ENCODE measurements at regions not wholly inside any gene's neighbourhood (a gene's known extent, or its start where the extent isn't known, plus 50 kb on each side); places are given as distances from the start of the nearest gene placed in this dataset.

DNA sequence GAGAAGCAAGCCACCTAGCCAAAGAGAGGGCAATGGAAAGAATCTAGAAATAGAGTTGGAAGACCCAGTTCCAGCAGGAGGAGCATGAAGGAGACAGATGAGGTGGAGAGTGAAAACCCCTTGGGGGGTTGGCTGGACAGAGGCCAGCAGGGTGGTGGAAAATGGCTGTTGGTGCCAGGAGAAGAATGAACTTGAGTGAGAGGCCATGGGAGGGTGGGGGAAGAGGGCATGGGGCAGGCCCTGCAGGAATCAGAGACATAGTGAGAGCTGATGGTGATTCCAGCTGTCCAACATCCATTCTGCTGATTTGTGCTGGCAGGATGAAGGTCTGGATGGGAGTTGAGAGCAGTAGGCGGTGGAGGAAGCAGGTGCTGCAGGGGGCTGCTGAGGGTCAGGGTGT is 108.0 kb upstream of the TNP1 start:
- no peak overlapping the region for H3K27ac ChIP-seq
- TF ChIP-seq ZFX (IDR thresholded peaks at IDR 0.05; ENCODE audit: borderline replicate concordance), result no peak
- TF ChIP-seq, protein P1, sequence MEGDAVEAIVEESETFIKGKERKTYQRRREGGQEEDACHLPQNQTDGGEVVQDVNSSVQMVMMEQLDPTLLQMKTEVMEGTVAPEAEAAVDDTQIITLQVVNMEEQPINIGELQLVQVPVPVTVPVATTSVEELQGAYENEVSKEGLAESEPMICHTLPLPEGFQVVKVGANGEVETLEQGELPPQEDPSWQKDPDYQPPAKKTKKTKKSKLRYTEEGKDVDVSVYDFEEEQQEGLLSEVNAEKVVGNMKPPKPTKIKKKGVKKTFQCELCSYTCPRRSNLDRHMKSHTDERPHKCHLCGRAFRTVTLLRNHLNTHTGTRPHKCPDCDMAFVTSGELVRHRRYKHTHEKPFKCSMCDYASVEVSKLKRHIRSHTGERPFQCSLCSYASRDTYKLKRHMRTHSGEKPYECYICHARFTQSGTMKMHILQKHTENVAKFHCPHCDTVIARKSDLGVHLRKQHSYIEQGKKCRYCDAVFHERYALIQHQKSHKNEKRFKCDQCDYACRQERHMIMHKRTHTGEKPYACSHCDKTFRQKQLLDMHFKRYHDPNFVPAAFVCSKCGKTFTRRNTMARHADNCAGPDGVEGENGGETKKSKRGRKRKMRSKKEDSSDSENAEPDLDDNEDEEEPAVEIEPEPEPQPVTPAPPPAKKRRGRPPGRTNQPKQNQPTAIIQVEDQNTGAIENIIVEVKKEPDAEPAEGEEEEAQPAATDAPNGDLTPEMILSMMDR (IDR thresholded peaks at IDR 0.05), result no peak

DNA sequence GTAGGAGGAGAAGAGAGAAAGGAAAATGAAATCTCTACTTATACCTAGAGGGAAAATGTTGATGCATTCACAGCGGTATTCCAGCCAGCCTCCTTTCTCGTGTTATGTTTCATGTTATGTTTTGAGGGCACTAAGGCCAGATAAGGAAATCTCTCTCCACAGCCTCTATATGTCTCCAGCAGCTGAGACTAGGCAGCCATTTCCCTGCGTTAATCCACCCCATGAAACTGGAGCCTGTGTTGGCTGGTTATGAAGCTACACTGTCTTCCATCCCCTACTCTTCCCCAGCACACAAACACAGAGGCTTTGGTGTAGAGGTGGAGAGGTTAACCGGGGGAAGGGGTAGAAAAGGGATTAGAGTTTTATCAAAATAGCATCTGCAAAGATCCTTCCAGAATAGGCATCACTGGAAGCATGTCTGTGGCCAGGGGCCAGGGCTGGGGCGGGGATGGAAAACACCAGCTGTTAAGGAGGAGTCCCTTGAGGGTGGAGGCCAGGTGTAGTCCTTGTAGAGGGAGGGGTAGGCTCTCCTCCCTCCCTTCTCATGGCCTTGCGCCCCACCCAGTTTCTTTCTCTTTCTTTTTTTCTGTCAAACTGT is 100.9 kb upstream of the TNP1 start:
- TF ChIP-seq, protein P1 (IDR thresholded peaks at IDR 0.05), result no peak
- no peak for TF ChIP-seq ZFX (IDR thresholded peaks at IDR 0.05; ENCODE audit: borderline replicate concordance)
- H3K27ac ChIP-seq, result no peak overlapping the region

DNA sequence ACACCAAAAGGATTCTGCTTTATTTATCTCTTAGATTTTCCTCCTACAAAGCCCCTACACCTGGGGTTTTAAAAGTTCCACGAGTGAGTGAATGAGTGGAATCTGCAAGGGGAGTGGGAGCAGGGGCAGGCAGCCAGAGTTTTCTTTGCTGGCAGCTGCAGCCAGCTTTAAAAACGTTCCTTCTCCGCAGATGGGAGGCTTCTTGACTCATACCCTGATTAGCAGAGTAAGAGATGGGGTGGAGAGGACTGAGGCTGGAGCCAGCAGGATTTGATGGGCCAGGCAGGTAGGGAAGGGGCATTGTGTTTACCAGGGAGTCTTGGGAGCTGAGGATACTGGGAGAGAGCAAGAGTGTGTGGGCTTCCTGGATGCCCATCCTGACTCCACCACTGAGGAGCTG is 99.6 kb upstream of the TNP1 start:
- no peak overlapping the region for H3K27ac ChIP-seq
- TF ChIP-seq, protein P1 (IDR thresholded peaks at IDR 0.05), result no peak
- TF ChIP-seq ZFX (IDR thresholded peaks at IDR 0.05; ENCODE audit: borderline replicate concordance), result no peak

DNA sequence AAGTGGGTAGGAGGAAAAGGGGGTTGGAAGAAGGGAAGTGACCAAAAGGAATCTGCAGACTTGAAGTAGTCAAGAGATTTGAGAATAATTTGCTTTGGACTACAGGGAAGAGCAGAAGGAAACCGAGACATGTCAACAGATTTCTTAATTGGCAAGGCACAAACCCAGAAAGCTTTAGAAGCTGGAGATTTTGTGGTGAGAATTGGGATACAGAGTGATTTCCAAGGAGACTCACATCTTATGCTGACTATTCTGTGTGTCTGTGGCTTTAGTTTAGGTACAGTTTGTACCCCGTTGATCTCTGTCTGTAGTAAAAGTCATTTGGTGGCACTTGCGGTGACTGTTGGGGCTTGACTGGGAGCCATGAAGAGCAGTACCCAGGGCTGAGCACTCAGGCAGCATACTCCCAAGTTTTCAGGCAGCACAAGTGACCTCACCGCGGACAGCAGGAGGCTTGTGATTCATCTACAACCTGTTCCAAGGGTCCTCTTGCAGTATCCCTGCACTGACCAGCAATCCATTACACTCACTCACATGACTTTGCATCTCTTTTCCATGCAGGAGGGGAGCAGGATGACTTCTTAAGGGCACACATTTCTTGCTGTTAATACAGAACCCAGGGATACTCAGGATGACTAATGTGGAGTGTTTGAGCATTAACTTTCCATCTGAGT is 97.1 kb upstream of the TNP1 start:
- no peak overlapping the region for H3K27ac ChIP-seq
- TF ChIP-seq ZFX (IDR thresholded peaks at IDR 0.05; ENCODE audit: borderline replicate concordance), result no peak
- TF ChIP-seq, protein P1 (IDR thresholded peaks at IDR 0.05), result no peak

DNA sequence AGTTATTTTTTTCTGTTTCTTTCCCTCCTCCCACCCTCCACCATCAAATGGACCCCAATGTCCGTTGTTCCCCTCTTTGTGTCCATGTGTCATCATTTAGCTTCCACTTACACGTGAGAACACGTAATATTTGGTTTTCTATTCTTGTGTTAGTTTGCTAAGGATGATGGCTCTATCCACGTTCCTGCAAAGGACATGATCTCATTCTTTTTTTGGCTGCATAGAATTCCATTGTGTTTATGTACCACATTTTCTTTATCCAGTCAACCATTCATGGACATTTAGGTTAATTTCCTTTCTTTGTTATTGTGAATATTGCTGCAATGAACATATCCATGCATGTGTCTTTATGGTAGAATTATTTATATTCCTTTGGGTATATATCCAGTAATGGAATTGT is 91.3 kb upstream of the TNP1 start:
- H3K27ac ChIP-seq, result no peak overlapping the region
- TF ChIP-seq, protein P1 (IDR thresholded peaks at IDR 0.05), result no peak
- no peak for TF ChIP-seq ZFX (IDR thresholded peaks at IDR 0.05; ENCODE audit: borderline replicate concordance)

DNA sequence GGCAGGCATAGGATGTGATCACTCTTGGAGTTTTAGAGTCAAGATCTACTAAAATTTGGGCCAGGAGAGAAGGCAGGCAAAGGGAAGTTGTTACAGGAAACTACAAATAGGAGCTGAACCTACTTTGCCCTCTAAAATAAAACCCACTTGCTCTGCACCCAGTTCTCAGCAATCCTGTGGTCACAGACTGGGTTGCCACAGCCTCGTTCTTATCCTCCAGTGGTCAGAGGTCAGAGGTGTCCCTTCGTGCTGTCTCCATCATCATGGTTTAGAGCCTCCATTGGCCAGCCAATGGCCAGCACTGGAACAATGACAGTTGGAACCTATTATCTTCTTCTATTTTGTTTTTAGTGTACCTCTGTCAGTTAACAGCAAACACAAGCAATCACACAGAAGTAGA is 90.7 kb upstream of the TNP1 start:
- TF ChIP-seq, protein P1 (IDR thresholded peaks at IDR 0.05), result no peak
- no peak for TF ChIP-seq ZFX (IDR thresholded peaks at IDR 0.05; ENCODE audit: borderline replicate concordance)
- no peak overlapping the region for H3K27ac ChIP-seq

DNA sequence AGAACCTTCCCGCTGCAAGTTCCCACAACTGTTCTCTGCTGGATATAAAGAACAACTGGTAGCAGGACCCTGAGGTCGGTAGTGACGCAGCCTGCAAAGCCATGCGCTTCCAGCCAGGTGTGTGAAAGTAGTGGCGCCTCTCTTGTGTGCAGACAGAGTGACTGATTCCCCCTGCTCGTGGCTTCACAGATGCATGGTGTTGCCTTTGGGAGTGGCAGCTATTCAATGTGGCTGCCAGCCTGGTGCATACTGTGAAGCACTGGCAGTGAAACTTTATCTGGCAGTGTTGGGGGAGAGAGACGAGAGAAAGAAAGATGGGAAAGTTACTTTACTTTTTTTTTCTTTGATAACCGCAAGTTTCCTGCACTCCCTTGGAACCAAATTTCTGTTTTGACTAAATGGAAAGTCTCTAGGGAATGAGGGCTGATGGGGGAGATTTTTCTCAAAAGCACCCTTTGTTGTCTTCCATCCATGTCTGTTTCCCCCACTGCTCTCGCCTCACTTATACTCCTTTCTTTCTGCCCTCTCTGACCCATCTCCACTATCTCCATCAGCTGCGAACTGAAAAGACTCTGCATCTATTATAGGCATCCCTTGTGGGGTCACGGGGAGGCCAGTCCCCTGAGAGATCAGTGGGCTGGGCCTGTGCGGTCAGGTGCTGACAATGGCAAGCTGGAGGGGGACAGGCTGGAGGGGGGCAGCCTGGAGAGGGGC is 90.0 kb upstream of the TNP1 start:
- TF ChIP-seq ZFX (IDR thresholded peaks at IDR 0.05; ENCODE audit: borderline replicate concordance), result no peak
- TF ChIP-seq, protein P1 (IDR thresholded peaks at IDR 0.05), result no peak
- H3K27ac ChIP-seq, result no peak overlapping the region
